ENCODE measurements at regions not wholly inside any gene's neighbourhood (a gene's known extent, or its start where the extent isn't known, plus 50 kb on each side); places are given as distances from the start of the nearest gene placed in this dataset.
"Not testable (repeated sequence)": the region's sequence is repeated elsewhere in the genome, so short reads cannot be mapped to it uniquely, and the experiment has no call there.

- DNase-seq: not testable (repeated sequence)
These were observed 94.5 kb upstream of the PLGLB2 start for GRCh38 chr2:87653373-87653772.

DNA sequence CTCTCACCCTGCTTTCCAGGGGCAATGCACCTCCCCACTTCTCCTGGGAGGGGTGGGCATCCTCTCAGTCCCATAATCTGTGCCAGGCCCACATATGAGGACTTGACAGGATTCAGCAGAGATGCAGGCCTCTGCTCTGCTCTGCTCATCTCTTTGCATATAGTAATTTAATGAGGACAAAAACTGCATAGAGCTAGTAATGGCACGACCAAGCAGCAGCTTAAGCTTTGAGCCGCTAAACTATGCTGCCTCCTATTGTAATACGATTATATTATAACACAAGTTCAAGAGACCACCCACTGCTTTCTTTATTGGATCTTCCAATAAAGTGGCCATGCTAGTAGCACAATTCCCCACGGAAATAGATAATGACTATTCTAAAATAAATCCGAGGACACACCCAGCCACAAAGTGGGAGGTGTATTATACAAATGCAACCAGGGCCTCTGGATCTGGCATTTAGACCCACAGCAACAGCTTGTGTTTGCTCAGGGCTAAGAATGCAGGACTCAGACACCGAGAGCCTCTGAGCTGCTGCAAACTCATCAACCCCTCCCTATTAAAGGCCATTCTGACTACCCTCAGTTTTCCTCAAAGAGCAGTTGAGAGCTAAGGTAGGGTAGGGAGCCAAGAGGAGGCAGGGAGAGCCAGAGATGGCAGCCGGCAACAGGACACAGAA lies 93.6 kb upstream of the PLGLB2 start:
- not testable (repeated sequence) for DNase-seq

DNA sequence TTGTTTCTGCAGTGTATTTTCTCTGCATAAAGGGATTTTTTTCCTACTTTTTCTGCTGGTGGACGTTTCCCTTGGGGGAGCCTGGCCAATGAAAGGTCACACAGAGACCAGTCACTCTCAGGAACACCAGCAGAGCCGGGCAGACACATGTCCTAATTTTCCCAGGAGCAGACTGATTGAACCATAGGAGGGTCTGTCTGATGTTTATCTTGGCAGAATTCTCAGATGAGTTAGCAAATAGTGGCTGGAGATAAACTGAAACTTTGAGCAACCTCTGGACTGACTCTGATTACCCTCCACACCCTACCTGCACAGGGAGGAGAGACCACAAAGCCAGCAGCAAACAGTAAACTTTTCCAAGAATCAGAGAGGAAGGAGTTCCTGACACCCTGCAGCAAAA lies 90.0 kb upstream of the PLGLB2 start:
- DNase-seq: not testable (repeated sequence)

DNA sequence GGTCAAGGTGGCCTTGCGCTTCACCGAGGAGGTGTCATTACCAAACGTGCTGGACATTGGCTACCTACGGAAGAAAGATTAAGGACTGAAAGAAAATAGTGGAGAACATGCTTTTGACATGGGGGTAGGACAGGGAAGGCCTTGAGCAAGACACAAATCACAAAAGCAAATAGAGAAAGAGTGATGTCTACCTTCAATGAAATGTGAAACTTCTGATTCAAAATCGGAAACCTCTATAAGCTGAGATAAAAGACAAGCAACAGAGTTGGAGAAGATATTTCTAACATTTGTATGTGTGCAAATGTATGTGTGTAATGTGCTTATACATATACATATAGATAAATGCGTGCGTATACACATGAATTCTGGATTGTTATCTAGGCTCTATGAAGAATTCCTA lies 89.5 kb upstream of the PLGLB2 start:
- not testable (repeated sequence) for DNase-seq

GRCh38 chr2:87658976-87659375 lies 88.9 kb upstream of the PLGLB2 start:
- not testable (repeated sequence) for DNase-seq

GRCh38 chr2:87660164-87660563 lies 87.7 kb upstream of the PLGLB2 start:
- not testable (repeated sequence) for DNase-seq

DNA sequence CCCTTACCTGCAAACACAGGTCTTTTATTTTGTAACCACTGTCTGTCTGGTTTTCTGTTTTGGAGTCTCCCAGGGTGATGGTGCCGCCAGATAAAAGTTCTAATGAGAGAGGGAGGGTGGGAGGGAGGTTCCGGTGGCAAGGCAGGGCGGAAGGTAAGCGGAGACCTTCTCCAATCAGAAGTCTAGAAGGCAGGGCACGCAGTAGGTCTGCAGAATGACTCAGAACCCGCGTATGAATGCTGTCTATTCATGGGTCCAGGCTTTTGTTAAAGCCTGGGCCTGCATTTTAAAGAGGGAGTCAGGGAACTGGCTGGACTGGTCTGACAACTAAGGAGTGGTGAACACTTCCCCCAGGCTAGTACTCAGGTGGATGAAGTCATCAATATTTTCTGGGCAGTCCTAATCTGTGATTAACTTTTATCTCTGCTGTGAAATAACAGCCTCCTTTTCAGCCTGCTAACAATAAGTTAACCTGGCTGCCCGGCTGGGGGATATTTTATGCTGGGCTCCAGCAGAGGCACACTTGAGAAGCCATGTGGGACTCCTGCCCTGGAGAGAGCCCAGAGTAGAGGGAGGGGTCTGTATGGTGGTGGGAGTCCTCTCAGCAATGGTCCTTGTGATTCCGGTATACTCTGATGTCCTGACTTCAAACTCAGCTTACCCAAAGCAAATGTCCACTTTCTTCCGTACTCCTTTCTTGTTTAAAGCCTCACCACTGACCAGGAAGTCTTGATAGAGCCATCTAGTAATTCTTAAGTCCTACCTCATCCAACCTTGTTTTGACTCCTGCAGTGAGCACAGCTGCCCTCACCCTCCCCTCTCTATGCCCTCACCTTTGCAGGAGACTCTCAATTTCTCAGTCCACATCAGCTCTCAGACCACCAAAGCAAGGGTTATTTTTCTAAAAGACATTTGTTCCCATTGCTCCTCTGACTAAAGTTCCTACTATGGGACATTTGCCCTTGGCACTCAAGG lies 85.3 kb upstream of the PLGLB2 start:
- DNase-seq: not testable (repeated sequence)

GRCh38 chr2:87663347-87663746 lies 84.5 kb upstream of the PLGLB2 start:
- DNase-seq: not testable (repeated sequence)

DNA sequence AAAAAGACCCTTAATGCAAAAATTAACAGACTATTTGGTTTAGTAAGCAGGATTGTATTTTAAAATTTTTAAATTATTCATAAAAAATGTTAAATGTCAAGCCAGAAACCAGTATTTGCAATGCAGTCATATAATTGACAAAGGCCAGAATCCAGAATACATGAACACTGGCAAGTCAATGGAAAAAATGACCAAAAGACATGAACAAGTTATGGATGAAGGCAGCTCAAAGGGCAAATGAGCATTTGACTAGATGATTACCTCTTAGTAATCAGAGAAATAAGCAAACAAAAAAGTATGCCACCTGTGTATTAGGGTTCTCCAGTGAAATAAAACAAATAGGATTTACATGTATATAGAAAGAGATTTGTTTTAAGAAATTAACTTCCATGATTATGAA lies 80.9 kb upstream of the PLGLB2 start:
- DNase-seq: not testable (repeated sequence)

GRCh38 chr2:87668361-87668760 lies 79.5 kb upstream of the PLGLB2 start:
- not testable (repeated sequence) for DNase-seq

GRCh38 chr2:87669633-87670231 lies 78.2 kb upstream of the PLGLB2 start:
- DNase-seq: not testable (repeated sequence)

DNA sequence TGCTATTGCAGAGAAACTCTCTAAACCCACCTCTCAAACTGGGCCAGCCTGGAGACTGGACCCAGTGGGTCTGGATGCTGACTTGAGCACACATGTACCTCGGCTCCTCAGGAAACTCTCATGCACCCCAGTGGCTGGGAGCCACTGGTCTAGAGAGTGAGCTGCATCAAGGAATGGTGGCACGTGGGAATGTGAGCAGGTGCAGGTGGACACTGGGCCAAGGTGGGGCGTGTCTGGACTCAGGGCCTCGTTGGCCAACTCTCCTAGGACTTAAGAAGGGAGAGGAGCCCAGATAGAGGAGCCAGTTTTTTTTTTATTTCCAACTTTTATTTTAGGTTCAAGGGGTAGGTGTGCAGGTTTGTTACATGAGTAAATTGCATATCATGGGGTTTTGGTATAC lies 75.5 kb upstream of the PLGLB2 start:
- DNase-seq: not testable (repeated sequence)

DNA sequence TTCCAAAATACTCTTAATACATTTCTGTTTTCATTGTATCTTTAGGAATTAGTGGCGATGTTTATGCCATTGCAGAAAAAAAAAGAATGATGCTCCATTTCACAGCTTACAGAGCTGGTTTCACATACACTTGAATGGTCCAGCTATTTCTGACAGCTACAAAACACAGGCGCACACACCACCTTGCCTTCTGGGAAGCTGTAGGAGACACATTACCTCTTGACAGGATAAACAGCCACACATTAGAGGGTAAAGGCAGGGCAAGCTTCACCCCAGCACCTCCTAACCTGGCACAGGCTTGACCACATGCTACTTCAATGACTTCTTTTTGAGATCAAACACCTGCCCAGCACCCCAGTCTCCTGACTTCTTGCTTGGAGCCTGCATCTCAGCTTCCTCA lies 73.2 kb upstream of the PLGLB2 start:
- not testable (repeated sequence) for DNase-seq

- not testable (repeated sequence) for DNase-seq
These were observed 72.4 kb upstream of the PLGLB2 start for GRCh38 chr2:87675487-87675886.

DNA sequence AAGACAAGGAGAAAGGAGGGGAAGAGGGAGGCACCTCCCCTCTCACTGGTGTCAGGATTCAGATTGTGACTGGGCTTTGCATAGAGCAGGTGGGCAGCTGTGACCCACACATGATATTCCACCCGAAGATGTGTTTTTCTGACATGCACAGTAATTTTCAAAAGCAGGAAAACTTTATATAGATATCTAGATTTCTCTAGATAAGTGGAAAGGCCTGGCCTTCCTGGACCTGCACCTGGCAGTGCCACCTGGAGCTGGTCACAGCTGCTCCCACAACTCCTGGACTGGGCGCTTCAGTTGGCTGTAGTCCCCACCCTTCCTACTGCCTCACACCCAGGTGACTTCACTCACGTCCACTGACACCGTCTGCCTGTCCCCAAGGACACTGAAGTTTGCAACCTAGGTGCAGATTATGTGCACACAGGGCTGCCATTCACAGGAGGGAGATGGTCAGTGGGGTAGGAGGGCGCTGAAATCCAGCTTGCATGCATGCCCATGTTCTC lies 70.4 kb upstream of the PLGLB2 start:
- DNase-seq: not testable (repeated sequence)

DNA sequence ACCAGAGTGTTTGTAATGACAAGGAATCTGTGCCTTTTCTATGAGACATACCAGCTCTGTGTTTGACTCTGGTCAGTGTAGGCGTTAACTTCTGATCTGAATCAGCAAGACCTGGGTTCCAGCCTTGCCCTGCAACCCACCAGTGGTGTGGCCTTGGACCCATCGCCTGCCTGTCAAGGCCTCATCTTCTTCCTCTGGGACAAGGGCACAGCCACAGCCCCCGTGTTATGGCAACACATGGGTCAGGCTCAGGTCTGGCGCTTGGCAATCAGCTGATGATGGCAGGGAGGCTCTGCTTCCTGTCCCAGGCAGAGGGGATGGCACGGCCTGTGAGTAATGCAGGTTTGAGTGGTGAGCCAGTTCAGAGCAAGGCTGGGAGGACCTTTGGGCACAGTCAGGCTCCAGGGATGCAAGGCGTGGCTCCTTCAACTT lies 69.1 kb upstream of the PLGLB2 start:
- DNase-seq: not testable (repeated sequence)

DNA sequence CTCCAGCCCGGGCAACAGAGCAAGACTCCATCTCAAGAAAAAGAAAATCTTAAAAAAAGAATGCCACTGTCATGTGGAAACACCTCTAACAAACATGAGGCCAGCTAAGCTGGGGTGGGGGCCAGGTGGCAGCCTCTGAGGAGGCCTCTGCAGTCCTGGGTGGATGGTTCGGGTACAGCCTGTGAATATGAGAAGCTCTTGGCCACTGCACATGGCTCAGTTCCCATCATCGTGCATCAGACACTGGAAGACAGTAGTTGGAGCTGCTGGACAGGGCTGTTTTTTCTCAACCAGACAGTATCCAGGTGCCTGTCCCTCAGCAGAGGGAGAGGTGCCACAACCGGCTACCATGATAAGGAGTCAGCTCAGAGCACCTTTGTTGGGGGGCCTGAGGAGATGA lies 67.9 kb upstream of the PLGLB2 start:
- DNase-seq: not testable (repeated sequence)

- DNase-seq: not testable (repeated sequence)
These were observed 67.2 kb upstream of the PLGLB2 start for GRCh38 chr2:87680691-87681090.

DNA sequence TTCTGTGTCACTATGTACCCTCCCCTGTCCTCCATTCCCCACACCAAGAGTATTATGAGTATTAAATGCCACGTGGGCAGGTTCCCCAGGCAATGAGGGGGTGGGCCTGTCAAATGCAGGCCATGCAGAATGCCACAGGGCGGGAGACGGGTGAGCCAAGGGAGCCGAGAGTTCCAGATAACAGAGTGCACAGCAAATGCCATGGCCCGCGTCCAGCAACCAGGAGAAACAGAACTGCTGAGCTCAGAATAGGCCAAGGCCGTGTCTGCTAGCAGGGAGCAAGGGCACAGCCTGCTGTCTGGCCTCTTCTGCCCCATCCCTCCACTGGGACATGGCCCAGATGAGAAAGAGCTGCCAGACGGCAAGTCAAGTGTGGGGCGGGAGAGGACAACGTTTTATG lies 64.4 kb upstream of the PLGLB2 start:
- not testable (repeated sequence) for DNase-seq

DNA sequence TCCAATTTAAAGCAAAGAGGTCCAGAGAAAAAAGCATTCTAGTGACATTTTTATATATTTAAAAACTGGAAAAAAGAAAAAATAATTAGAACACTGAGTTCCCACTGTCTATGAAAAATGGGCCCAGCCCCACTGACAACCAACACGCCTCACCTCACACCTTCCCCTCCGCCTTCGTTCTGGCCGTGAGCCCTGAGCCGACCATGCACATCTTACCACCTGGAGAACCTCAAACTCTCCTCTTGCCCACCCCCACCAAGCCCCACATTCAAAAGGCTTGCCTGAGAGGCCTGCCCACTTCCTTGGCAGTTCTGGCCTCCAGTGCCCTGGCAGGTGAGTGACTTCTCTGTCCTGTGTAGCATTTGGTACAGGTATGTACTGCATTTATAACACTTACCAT lies 63.9 kb upstream of the PLGLB2 start:
- DNase-seq: not testable (repeated sequence)

DNA sequence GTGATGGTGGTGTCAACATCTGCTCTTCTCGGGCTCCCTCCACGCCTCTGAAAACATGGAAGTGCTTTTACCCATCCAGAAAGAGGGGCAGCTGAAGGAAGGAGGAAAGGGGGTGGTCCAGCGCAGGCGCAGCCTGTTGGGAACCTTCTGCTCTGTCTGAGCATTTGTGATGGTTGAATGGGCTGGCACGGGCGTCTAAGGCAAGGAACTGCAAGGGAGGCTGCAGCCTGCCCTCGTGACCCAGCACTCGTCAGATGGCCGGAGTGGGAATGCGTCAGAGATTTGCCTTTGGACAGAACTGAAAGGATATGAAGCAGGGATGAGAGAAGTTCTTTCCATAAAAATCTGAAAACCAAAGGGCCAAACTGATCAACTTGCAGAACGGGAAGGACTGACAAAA lies 62.3 kb upstream of the PLGLB2 start:
- not testable (repeated sequence) for DNase-seq

GRCh38 chr2:87686873-87687549 lies 60.9 kb upstream of the PLGLB2 start:
- DNase-seq: not testable (repeated sequence)
